K562 (cell line): ENCODE measurements at regions not wholly inside any gene's neighbourhood (a gene's known extent, or its start where the extent isn't known, plus 50 kb on each side); places are given as distances from the start of the nearest gene placed in this dataset.

ENCODE experiments used
- ATAC-seq: fragments of 200-7000 bp; cut with Tn5 transposase; 3 replicates; pipeline ENCODE4 v1.9.1; 2020; ENCODE audit warnings: moderate library complexity
- BruUV-seq: library from RNA; stranded (reverse); fragments of 400-500 nt; replicated peaks from 2 replicates; lab custom pipeline; 2021; lab: Mats Ljungman, UMichigan
- CTCF ChIA-PET: fragments of 300-600 bp; formaldehyde crosslinking; extraction: SDS; loops from one replicate; lab custom pipeline; 2021; ENCODE audit warnings: low intra/inter-chr PET ratio; lab: Yijun Ruan, JAX
- POLR2A ChIA-PET: fragments of 300-600, 350-650 bp; sonication (Branson Sonifier 250); formaldehyde crosslinking; extraction: SDS; loops from one replicate; lab custom pipeline; 2021; ENCODE audit warnings: antibody characterized with exemption, inconsistent platforms; lab: Yijun Ruan, JAX
- DNase-seq, 4 experiments: peaks; one replicate each; pipeline versions ENCODE4 v3.0.0 to v3.0.0-alpha.2; 2011 to 2018; ENCODE audit warnings: low spot score in 3 of 4, mixed read lengths in 3 of 4; ENCODE audit errors: extremely low read depth in 1 of 4
- FAIRE-seq: peaks from 2 replicates; lab custom pipeline; 2011; peaks lifted over from hg19 to GRCh38; lab: Jason Lieb, UNC
- H2AFZ ChIP-seq: 2 replicates; pipeline ENCODE4 v1.6.0; 2011; ENCODE audit warnings: low read depth, low read length, control low read depth, inconsistent platforms
- H3K27ac ChIP-seq: fragments of 200-600 bp; 3 replicates; pipeline ENCODE4 v1.8.0; 2011; ENCODE audit warnings: low read depth, mild to moderate bottlenecking, control low read depth, inconsistent platforms, low read length, moderate library complexity, mixed read lengths; ENCODE audit errors: extremely low read depth
- H3K27me3 ChIP-seq, 2 experiments: fragments of 300-600 bp in 1 of 2; 2 replicates in 1 of 2; 3 replicates in 1 of 2; pipeline versions ENCODE4 v1.6.0 to v1.8.0; 2011; ENCODE audit warnings: inconsistent platforms in 2 of 2, low read length in 2 of 2, mild to moderate bottlenecking in 1 of 2, mixed read lengths in 1 of 2, moderate library complexity in 1 of 2; ENCODE audit not compliant: control insufficient read depth in 2 of 2, insufficient read depth in 2 of 2
- H3K36me3 ChIP-seq: fragments of 300-600 bp; 3 replicates; pipeline ENCODE4 v1.8.0; 2011; ENCODE audit warnings: mild to moderate bottlenecking, low read length, inconsistent platforms; ENCODE audit not compliant: control insufficient read depth, insufficient read depth
- H3K4me1 ChIP-seq, 2 experiments: fragments of 200-600 bp in 1 of 2; replicated peaks in 1 of 2; 2 replicates in 1 of 2; 3 replicates in 1 of 2; pipeline versions ENCODE4 v1.5.1 to v1.8.0; 2011; ENCODE audit warnings: inconsistent platforms in 2 of 2, low read length in 2 of 2, mild to moderate bottlenecking in 1 of 2, mixed read lengths in 1 of 2, moderate library complexity in 1 of 2; ENCODE audit not compliant: control insufficient read depth in 2 of 2, insufficient read depth in 2 of 2
- H3K4me2 ChIP-seq: 2 replicates; pipeline ENCODE4 v1.6.1; 2011; ENCODE audit warnings: low read length, control low read depth, inconsistent platforms, mixed read lengths; ENCODE audit not compliant: insufficient read depth
- H3K4me3 ChIP-seq: fragments of 200-600 bp; sonication (generic), shearing (Covaris generic); 2 replicates; pipeline ENCODE4 v1.5.1; 2016; ENCODE audit warnings: control low read depth, inconsistent platforms
- H3K79me2 ChIP-seq: fragments of 200-600 bp; 3 replicates; pipeline ENCODE4 v1.8.0; 2011; ENCODE audit warnings: low read length, inconsistent platforms; ENCODE audit not compliant: control insufficient read depth, insufficient read depth
- H3K9ac ChIP-seq, 2 experiments: 2 replicates each; pipeline versions ENCODE4 v1.6.0 to v1.6.1; 2011; ENCODE audit warnings: low read depth in 2 of 2, low read length in 2 of 2, control low read depth in 1 of 2, inconsistent platforms in 1 of 2, mild to moderate bottlenecking in 1 of 2, mixed read lengths in 1 of 2; ENCODE audit not compliant: insufficient read depth in 1 of 2
- H3K9me1 ChIP-seq: one replicate; pipeline ENCODE4 v1.6.0; 2011; ENCODE audit warnings: inconsistent platforms, mild to moderate bottlenecking, low read length, moderate library complexity; ENCODE audit not compliant: control insufficient read depth, insufficient read depth
- H3K9me3 ChIP-seq: replicated peaks from 2 replicates; pipeline ENCODE4 v1.5.1; 2011; ENCODE audit warnings: low read depth, low read length, inconsistent platforms; ENCODE audit not compliant: control insufficient read depth, insufficient read depth
- H4K20me1 ChIP-seq: replicated peaks from 2 replicates; pipeline ENCODE4 v1.6.1; 2011; ENCODE audit warnings: low read length, inconsistent platforms, mixed read lengths; ENCODE audit not compliant: control insufficient read depth, insufficient read depth
- L3MBTL2 ChIP-seq: fragments of 450-650 bp; IDR thresholded peaks from 2 replicates; pipeline ENCODE4 v1.6.1; 2016; ENCODE audit warnings: mild to moderate bottlenecking, moderate library complexity
- MAZ ChIP-seq, 2 experiments: fragments of 450-650 bp in 1 of 2; sonication (generic) in 1 of 2; formaldehyde crosslinking; IDR thresholded peaks in 1 of 2; conservative IDR thresholded peaks in 1 of 2; 2 replicates each; pipeline versions ENCODE4 v1.4.0 to v1.5.0; 2020; ENCODE audit warnings: mild to moderate bottlenecking in 1 of 2, missing genetic modification reagents in 1 of 2
- MEF2D ChIP-seq: conservative IDR thresholded peaks from 2 replicates; pipeline ENCODE4 v1.6.1; 2016; ENCODE audit warnings: low read depth, missing genetic modification characterization, missing compliant biosample characterization
- NBN ChIP-seq: fragments of 450-650 bp; IDR thresholded peaks from 2 replicates; pipeline ENCODE4 v1.6.1; 2016; ENCODE audit warnings: low read depth, mild to moderate bottlenecking
- NCOR1 ChIP-seq: fragments of 450-650 bp; IDR thresholded peaks from 2 replicates; pipeline ENCODE4 v1.6.1; 2016; ENCODE audit warnings: mild to moderate bottlenecking, moderate library complexity
- RBM14 ChIP-seq: fragments of 200-400 bp; formaldehyde crosslinking; IDR thresholded peaks from 2 replicates; pipeline ENCODE4 v1.6.1; 2018; ENCODE audit warnings: low read depth, mild to moderate bottlenecking, low read length, moderate library complexity, borderline replicate concordance; ENCODE audit not compliant: insufficient read depth
- RUNX1 ChIP-seq: sonication (generic); IDR thresholded peaks from 2 replicates; pipeline ENCODE4 v1.6.1; 2016; ENCODE audit warnings: antibody characterized with exemption, low read depth
- TAF15 ChIP-seq: fragments of 200-400 bp; formaldehyde crosslinking; IDR thresholded peaks from 2 replicates; pipeline ENCODE4 v1.6.1; 2017; ENCODE audit warnings: mild to moderate bottlenecking, low read depth, low read length, moderate library complexity
- TAF9B ChIP-seq: fragments of 450-650 bp; IDR thresholded peaks from 2 replicates; pipeline ENCODE4 v1.6.1; 2018; ENCODE audit warnings: mild to moderate bottlenecking; ENCODE audit not compliant: partially characterized antibody
- TCF15 ChIP-seq: fragments of 250-450 bp; sonication (Bioruptor Pico); IDR thresholded peaks from 2 replicates; pipeline ENCODE4 v1.8.0; 2022; ENCODE audit warnings: moderate library complexity, mild to moderate bottlenecking, inconsistent platforms
- ZBED1 ChIP-seq: IDR thresholded peaks from 2 replicates; pipeline ENCODE4 v1.6.1; 2014
- ZNF133 ChIP-seq: fragments of 250-450 bp; sonication (Bioruptor Pico); IDR thresholded peaks from 2 replicates; pipeline ENCODE4 v1.4.0; 2020; ENCODE audit warnings: mild to moderate bottlenecking
- WGBS: fragments of 100-300 bp; shearing (Covaris generic); methylation state at CpG from one replicate; pipeline ENCODE4 v1.1.6; 2016; ENCODE audit warnings: low coverage, mixed read lengths; ENCODE audit not compliant: insufficient coverage; ENCODE audit errors: missing lambda C conversion rate; 5-methylcytosine and 5-hydroxymethylcytosine counted together
- in situ Hi-C: fragments of 300-500 bp; cut with MboI; formaldehyde crosslinking; loops from 4 replicates; pipeline ENCODE4 v1.15.0; 2018; ENCODE audit warnings: inconsistent platforms, mixed read lengths
- intact Hi-C: fragments of 100-400 bp; cut with micrococcal nuclease; formaldehyde crosslinking; loops from 2 replicates; pipeline ENCODE4 v1.14.2; 2022
- TF ChIP-seq, protein P1 (sequence below), 2 experiments: fragments of 450-650 bp in 1 of 2; sonication (generic) in 1 of 2; formaldehyde crosslinking in 1 of 2; IDR thresholded peaks; 2 replicates each; pipeline versions ENCODE4 v1.7.1 to v1.9.0; 2016 to 2022; ENCODE audit warnings: inconsistent platforms in 1 of 2, mild to moderate bottlenecking in 1 of 2, missing genetic modification reagents in 1 of 2

DNA sequence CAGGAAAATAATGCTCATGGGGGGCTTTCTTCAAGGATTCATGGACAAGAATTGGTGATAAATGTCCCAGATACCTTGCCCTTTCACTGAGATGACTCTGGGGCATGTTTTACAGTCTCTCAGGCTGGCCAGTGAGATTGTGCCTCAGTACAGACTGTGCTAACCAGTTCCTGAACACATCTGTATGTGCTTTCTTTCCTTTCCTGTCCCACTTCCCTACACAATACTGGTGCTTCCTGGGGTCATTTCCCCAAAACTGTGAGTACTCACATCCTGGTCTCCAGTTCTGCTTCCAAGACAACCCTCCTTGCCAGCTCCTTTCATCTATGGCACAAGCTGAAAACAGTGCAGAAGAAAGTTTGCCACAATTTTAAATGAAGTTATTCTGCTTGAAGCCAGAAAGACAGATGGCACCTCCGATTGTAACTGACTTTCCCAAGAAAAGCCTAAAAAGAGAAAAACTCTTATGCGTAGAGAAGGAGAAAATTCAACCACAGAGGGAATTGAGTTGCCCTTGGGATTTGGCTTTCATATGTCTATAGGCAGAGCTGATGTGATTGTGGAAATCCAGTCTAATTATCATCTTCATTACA is 134.7 kb downstream of the DRD1 start:
- no peaks in the 10 kb centered on the region for H3K4me1 ChIP-seq
- no peaks in the 10 kb centered on the region for H4K20me1 ChIP-seq
- no peaks in the 10 kb centered on the region; a peak in 1 of 5 replicates for H3K27me3 ChIP-seq
- H3K9me3 ChIP-seq = no peaks in the 10 kb centered on the region
- H3K36me3 ChIP-seq = no peaks in the 10 kb centered on the region
- no peak overlapping the region for H3K4me3 ChIP-seq
- DNase-seq (no peak), FAIRE-seq (no peak), ATAC-seq (no peak)
- H2AFZ ChIP-seq = no peak overlapping the region
- 4% methylated on average over 2 of the region's 2 CpGs for WGBS
- no peak overlapping the region for H3K4me2 ChIP-seq
- H3K9ac ChIP-seq = no peak overlapping the region
- CTCF ChIA-PET = no interaction called here
- BruUV-seq = no TSS peak
- intact Hi-C loops = no loop called here
- POLR2A ChIA-PET = no interaction called here
- in situ Hi-C loops = no loop called here
- H3K9me1 ChIP-seq = no peaks in the 10 kb centered on the region
- no peak overlapping the region for H3K27ac ChIP-seq
- no peaks in the 10 kb centered on the region for H3K79me2 ChIP-seq
- TF ChIP-seq, protein P1, sequence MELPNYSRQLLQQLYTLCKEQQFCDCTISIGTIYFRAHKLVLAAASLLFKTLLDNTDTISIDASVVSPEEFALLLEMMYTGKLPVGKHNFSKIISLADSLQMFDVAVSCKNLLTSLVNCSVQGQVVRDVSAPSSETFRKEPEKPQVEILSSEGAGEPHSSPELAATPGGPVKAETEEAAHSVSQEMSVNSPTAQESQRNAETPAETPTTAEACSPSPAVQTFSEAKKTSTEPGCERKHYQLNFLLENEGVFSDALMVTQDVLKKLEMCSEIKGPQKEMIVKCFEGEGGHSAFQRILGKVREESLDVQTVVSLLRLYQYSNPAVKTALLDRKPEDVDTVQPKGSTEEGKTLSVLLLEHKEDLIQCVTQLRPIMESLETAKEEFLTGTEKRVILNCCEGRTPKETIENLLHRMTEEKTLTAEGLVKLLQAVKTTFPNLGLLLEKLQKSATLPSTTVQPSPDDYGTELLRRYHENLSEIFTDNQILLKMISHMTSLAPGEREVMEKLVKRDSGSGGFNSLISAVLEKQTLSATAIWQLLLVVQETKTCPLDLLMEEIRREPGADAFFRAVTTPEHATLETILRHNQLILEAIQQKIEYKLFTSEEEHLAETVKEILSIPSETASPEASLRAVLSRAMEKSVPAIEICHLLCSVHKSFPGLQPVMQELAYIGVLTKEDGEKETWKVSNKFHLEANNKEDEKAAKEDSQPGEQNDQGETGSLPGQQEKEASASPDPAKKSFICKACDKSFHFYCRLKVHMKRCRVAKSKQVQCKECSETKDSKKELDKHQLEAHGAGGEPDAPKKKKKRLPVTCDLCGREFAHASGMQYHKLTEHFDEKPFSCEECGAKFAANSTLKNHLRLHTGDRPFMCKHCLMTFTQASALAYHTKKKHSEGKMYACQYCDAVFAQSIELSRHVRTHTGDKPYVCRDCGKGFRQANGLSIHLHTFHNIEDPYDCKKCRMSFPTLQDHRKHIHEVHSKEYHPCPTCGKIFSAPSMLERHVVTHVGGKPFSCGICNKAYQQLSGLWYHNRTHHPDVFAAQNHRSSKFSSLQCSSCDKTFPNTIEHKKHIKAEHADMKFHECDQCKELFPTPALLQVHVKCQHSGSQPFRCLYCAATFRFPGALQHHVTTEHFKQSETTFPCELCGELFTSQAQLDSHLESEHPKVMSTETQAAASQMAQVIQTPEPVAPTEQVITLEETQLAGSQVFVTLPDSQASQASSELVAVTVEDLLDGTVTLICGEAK (IDR thresholded peaks at IDR 0.05) = no peak
- TF ChIP-seq, protein P1 (CRISPR knock-in tag; IDR thresholded peaks at IDR 0.05) = no peak
- TF ChIP-seq NCOR1 (no peak), TAF9B (no peak), RBM14 (no peak), ZBED1 (no peak), TCF15 (no peak), MEF2D (tag) (no peak), L3MBTL2 (no peak), NBN (no peak), RUNX1 (no peak), MAZ (CRISPR knock-in tag; conservative IDR thresholded peaks at IDR 0.05 in 1 of 2, IDR thresholded peaks at IDR 0.05 in 1 of 2) (no peak), ZNF133 (CRISPR knock-in tag) (no peak), TAF15 (no peak)
